Heart left ventricle (tissue), 13 donors: ENCODE measurements at regions not wholly inside any gene's neighbourhood (a gene's known extent, or its start where the extent isn't known, plus 50 kb on each side); places are given as distances from the start of the nearest gene placed in this dataset.

Experiments used
- CTCF ChIP-seq, 12 donors: fragments of 200-600 bp; sonication (generic) in 4 of 12; IDR thresholded peaks; one replicate each; pipeline versions ENCODE4 v1.5.0 to v1.8.0; 2018 to 2022; ENCODE audit warnings: antibody characterized with exemption in 12 of 12, mild to moderate bottlenecking in 5 of 12
- POLR2A ChIP-seq, 2 donors: fragments of 450-650 bp; IDR thresholded peaks; one replicate each; pipeline ENCODE4 v1.6.1; 2017; ENCODE audit warnings: antibody characterized with exemption in 2 of 2, mild to moderate bottlenecking in 2 of 2, moderate library complexity in 2 of 2
- donor health status: ischemic (EF 13 %, LVEDD 7.1; RV severe dilation, severe dysfunction).
- donor health status: DM: no; HTN: yes; CAD: no.
- donor health status: DM: no; HTN: no; CAD: no.
- donor health status: ischemic (EF 25% LVEDD 6.9; RV normal size, moderate dysfunction).
- donor health status: ischemic (EF 25% LVEDD 5.7; RV mildly dilated, moderate dysfunction).
- donor health status: ischemic (EF 35%, LVEDD 5.7; RV mildly dilated, moderate dysfunction).
- donor health status: nonischemic (EF 11% LVEDD 7.7; RV severe dilation, severe dysfunction).
- donor health status: DM: yes; HTN: yes; CAD: no.
- donor health status: PGD.
- donor health status: ischemic (EF 29% LVEDD 5.4; RV normal size, mild dysfunction).
- donor health status: nonischemic (EF 23%, LVEDD 6.1; RV moderate dilation, normal function).

GRCh38 chr11:130592056-130592455 is 143.6 kb downstream of the ADAMTS15 start:
- TF ChIP-seq CTCF (IDR thresholded peaks at IDR 0.05) (no peak), POLR2A (IDR thresholded peaks at IDR 0.05) (no peak)
